Adrenal gland (tissue), 9 donors: ENCODE measurements at regions not wholly inside any gene's neighbourhood (a gene's known extent, or its start where the extent isn't known, plus 50 kb on each side); places are given as distances from the start of the nearest gene placed in this dataset.

Source experiments
- DNase-seq, 7 donors: peaks; one replicate each; pipeline ENCODE4 v3.0.0-alpha.2; 2019 to 2020
- H3K27ac ChIP-seq, 5 donors: fragments of 200-600 bp; sonication (generic) in 4 of 5; 1 replicate in 3 of 5; 2 replicates in 2 of 5; pipeline versions ENCODE4 v1.5.1 to v1.8.0; 2016 to 2020; ENCODE audit warnings: mild to moderate bottlenecking in 1 of 5
- H3K27me3 ChIP-seq: fragments of 200-600 bp; 2 replicates; pipeline ENCODE4 v1.8.0; 2021
- H3K36me3 ChIP-seq, 2 donors: fragments of 200-600 bp; replicated peaks in 1 of 2; 1 replicate in 1 of 2; 2 replicates in 1 of 2; pipeline versions ENCODE4 v1.5.1 to v1.8.0; 2018 to 2022
- H3K4me1 ChIP-seq, 2 donors: fragments of 200-600 bp; replicated peaks in 1 of 2; 1 replicate in 1 of 2; 2 replicates in 1 of 2; pipeline versions ENCODE4 v1.5.1 to v1.8.0; 2018 to 2021
- H3K4me3 ChIP-seq, 4 donors: fragments of 200-600 bp; sonication (generic) in 3 of 4; one replicate each; pipeline ENCODE4 v1.5.1; 2016 to 2018
- H3K9me3 ChIP-seq, 3 donors: fragments of 200-600 bp; sonication (generic) in 1 of 3; replicated peaks in 1 of 3; 1 replicate in 2 of 3; 2 replicates in 1 of 3; pipeline versions ENCODE4 v1.5.1 to v1.8.0; 2016 to 2021
- CTCF ChIP-seq, 6 experiments: fragments of 450-650 bp in 4 of 6; fragments of 200-600 bp in 2 of 6; sonication (generic) in 1 of 6; IDR thresholded peaks; 1 replicate in 5 of 6; 2 replicates in 1 of 6; pipeline versions ENCODE4 v1.5.1 to v1.8.0; 2016 to 2021; ENCODE audit warnings: antibody characterized with exemption in 6 of 6, mild to moderate bottlenecking in 2 of 6, moderate library complexity in 1 of 6
- POLR2A ChIP-seq, 2 donors: fragments of 450-650 bp; IDR thresholded peaks; one replicate each; pipeline ENCODE4 v1.6.1; 2017; ENCODE audit warnings: antibody characterized with exemption in 2 of 2, mild to moderate bottlenecking in 2 of 2, moderate library complexity in 1 of 2
- WGBS, 4 donors: extraction: QIAGEN DNeasy Blood & Tissue Kit in 2 of 4; methylation state at CpG; one replicate each; pipeline versions ENCODE4 v1.1.5 to v1.1.7; 2013 to 2017; 5-methylcytosine and 5-hydroxymethylcytosine counted together
- intact Hi-C, 2 donors: fragments of 100-400 bp; cut with DNase I; formaldehyde crosslinking; loops; one replicate each; pipeline versions ENCODE4 v1.14.1 to v1.15.0; 2022 to 2023
- donor health status: healthy with polysubstance abuse.
- donor health status: Bipolar disorder and iron deficiency.
- donor health status: DM: yes; HTN: yes; CAD: no.
- donor health status: DM: no; HTN: no; CAD: no.
- donor health status: DM: no; HTN: no; CAD: no.

- intact Hi-C loops, result no loop called here
- Histone ChIP-seq H3K4me3 (no peak overlapping the region), H3K27me3 (no peaks in the 10 kb centered on the region), H3K36me3 (no peaks in the 10 kb centered on the region), H3K4me1 (no peaks in the 10 kb centered on the region), H3K9me3 (no peaks in the 10 kb centered on the region), H3K27ac (no peak overlapping the region)
- 62 to 88% (median 80%) methylated on average over 1 of the region's 1 CpG; no CpG with 5 or more reads in 1 of the 4 donors for WGBS, 4 donors
- TF ChIP-seq CTCF (IDR thresholded peaks at IDR 0.05) (no peak), POLR2A (IDR thresholded peaks at IDR 0.05) (no peak)
- DNase-seq, result no peak
Observed at GRCh38 chr5:10167806-10168205, 81.9 kb downstream of the ATPSCKMT start.

- H3K9me3 ChIP-seq, result no peaks in the 10 kb centered on the region
- TF ChIP-seq CTCF (IDR thresholded peaks at IDR 0.05), result no peak
- no peak for TF ChIP-seq POLR2A (IDR thresholded peaks at IDR 0.05)
- no peak overlapping the region for H3K27ac ChIP-seq
- no peaks in the 10 kb centered on the region for H3K4me1 ChIP-seq
- no peaks in the 10 kb centered on the region for H3K27me3 ChIP-seq
- intact Hi-C loops, result no loop called here
- H3K4me3 ChIP-seq, result no peak overlapping the region
- DNase-seq, result no peak
- H3K36me3 ChIP-seq, result no peaks in the 10 kb centered on the region
- WGBS, 4 donors, result 97 to 100% (median 100%) methylated on average over 1 of the region's 1 CpG
Observed at GRCh38 chr5:10166392-10166791, 83.3 kb downstream of the ATPSCKMT start.

GRCh38 chr5:10162468-10162867 is 87.2 kb downstream of the ATPSCKMT start:
- 36 to 42% (median 38%) methylated on average over 5 of the region's 5 CpGs for WGBS, 4 donors
- H3K27ac ChIP-seq, result no peak overlapping the region
- TF ChIP-seq POLR2A (IDR thresholded peaks at IDR 0.05), result no peak
- TF ChIP-seq CTCF (IDR thresholded peaks at IDR 0.05), result no peak
- no peaks in the 10 kb centered on the region for H3K36me3 ChIP-seq
- no peaks in the 10 kb centered on the region for H3K27me3 ChIP-seq
- no peaks in the 10 kb centered on the region for H3K4me1 ChIP-seq
- no peak for DNase-seq
- no peak overlapping the region for H3K4me3 ChIP-seq
- intact Hi-C loops, result no loop called here
- no peaks in the 10 kb centered on the region for H3K9me3 ChIP-seq

GRCh38 chr5:10161778-10162177 is 87.9 kb downstream of the ATPSCKMT start:
- WGBS, 4 donors, result 68 to 85% (median 81%) methylated on average over 3 of the region's 3 CpGs
- H3K4me1 ChIP-seq, result no peaks in the 10 kb centered on the region
- intact Hi-C loops, result no loop called here
- H3K36me3 ChIP-seq, result no peaks in the 10 kb centered on the region
- no peak overlapping the region for H3K27ac ChIP-seq
- TF ChIP-seq POLR2A (IDR thresholded peaks at IDR 0.05), result no peak
- TF ChIP-seq CTCF (IDR thresholded peaks at IDR 0.05), result no peak
- no peak overlapping the region for H3K4me3 ChIP-seq
- no peak for DNase-seq
- H3K9me3 ChIP-seq, result no peaks in the 10 kb centered on the region
- H3K27me3 ChIP-seq, result no peaks in the 10 kb centered on the region
